B cell (primary cell): ENCODE measurements at regions not wholly inside any gene's neighbourhood (a gene's known extent, or its start where the extent isn't known, plus 50 kb on each side); places are given as distances from the start of the nearest gene placed in this dataset.

Source experiments
- ATAC-seq: fragments of 200-7000 bp; cut with Tn5 transposase; one replicate; pipeline ENCODE4 v1.10.0; 2021; ENCODE audit warnings: low read depth, mild to moderate bottlenecking, moderate number of reproducible peaks, moderate library complexity
- CTCF ChIA-PET: fragments of 350-600 bp; sonication (Branson Sonifier 250); formaldehyde crosslinking; loops from one replicate; lab custom pipeline; 2021; ENCODE audit warnings: antibody characterized with exemption, inconsistent platforms; lab: Charles Lee
- POLR2A ChIA-PET: fragments of 350-600 bp; sonication (Branson Sonifier 250); formaldehyde crosslinking; loops from one replicate; lab custom pipeline; 2021; ENCODE audit warnings: antibody characterized with exemption; lab: Charles Lee
- DNase-seq: peaks from one replicate; pipeline ENCODE4 v3.0.0; 2013
- H2AFZ ChIP-seq: 2 replicates; pipeline ENCODE4 v1.6.1; 2012; ENCODE audit warnings: mild to moderate bottlenecking, low read depth, low read length; ENCODE audit not compliant: insufficient read depth, poor library complexity, severe bottlenecking
- H3K27ac ChIP-seq, 2 donors: 1 replicate in 1 of 2; 2 replicates in 1 of 2; pipeline ENCODE4 v1.5.1; 2012 to 2013; ENCODE audit warnings: low read length in 2 of 2, mild to moderate bottlenecking in 2 of 2, moderate library complexity in 1 of 2
- H3K27me3 ChIP-seq, 4 experiments: fragments of 200-600 bp in 1 of 4; sonication (generic) in 1 of 4; replicated peaks in 1 of 4; 1 replicate in 2 of 4; 2 replicates in 2 of 4; pipeline versions ENCODE4 v1.6.1 to v1.7.0; 2013 to 2016; ENCODE audit warnings: low read length in 3 of 4, mild to moderate bottlenecking in 2 of 4, mixed read lengths in 1 of 4, moderate library complexity in 1 of 4; ENCODE audit not compliant: insufficient read depth in 4 of 4, control insufficient read depth in 3 of 4; ENCODE audit errors: control extremely low read depth in 1 of 4
- H3K36me3 ChIP-seq, 2 experiments: replicated peaks in 1 of 2; 1 replicate in 1 of 2; 2 replicates in 1 of 2; pipeline versions ENCODE4 v1.6.1 to v1.7.1; 2013; ENCODE audit warnings: low read length in 1 of 2; ENCODE audit not compliant: insufficient read depth in 2 of 2, control insufficient read depth in 1 of 2; ENCODE audit errors: control extremely low read depth in 1 of 2, extremely low read depth in 1 of 2
- H3K4me1 ChIP-seq, 2 donors: fragments of 200-600 bp in 1 of 2; sonication (generic) in 1 of 2; 1 replicate in 1 of 2; 2 replicates in 1 of 2; pipeline versions ENCODE4 v1.5.1 to v1.6.1; 2013 to 2017; ENCODE audit warnings: low read length in 2 of 2; ENCODE audit not compliant: control insufficient read depth in 2 of 2, insufficient read depth in 2 of 2
- H3K4me2 ChIP-seq: replicated peaks from 2 replicates; pipeline ENCODE3; 2012; ENCODE audit warnings: mild to moderate bottlenecking, low read depth, low read length; ENCODE audit not compliant: poor library complexity, severe bottlenecking
- H3K4me3 ChIP-seq, 5 experiments: fragments of 200-600 bp in 1 of 5; sonication (generic) in 1 of 5; 1 replicate in 3 of 5; 2 replicates in 2 of 5; pipeline versions ENCODE4 v1.5.1 to v1.7.0; 2011 to 2016; ENCODE audit warnings: low read length in 4 of 5, mild to moderate bottlenecking in 4 of 5, low read depth in 2 of 5, control low read depth in 1 of 5, moderate library complexity in 1 of 5; ENCODE audit not compliant: insufficient read depth in 1 of 5; ENCODE audit errors: control extremely low read depth in 1 of 5, extremely low read depth in 1 of 5
- H3K79me2 ChIP-seq: fragments of 200-600 bp; sonication (generic); one replicate; pipeline ENCODE4 v1.6.0; 2016; ENCODE audit warnings: low read length; ENCODE audit not compliant: control insufficient read depth, insufficient read depth
- H3K9ac ChIP-seq: fragments of 200-600 bp; sonication (generic); 2 replicates; pipeline ENCODE4 v1.6.1; 2017; ENCODE audit warnings: mild to moderate bottlenecking, low read length, moderate library complexity
- H3K9me3 ChIP-seq, 3 donors: one replicate each; pipeline versions ENCODE4 v1.6.1 to v1.7.1; 2013; ENCODE audit warnings: low read length in 2 of 3; ENCODE audit not compliant: control insufficient read depth in 2 of 3, insufficient read depth in 1 of 3; ENCODE audit errors: control extremely low read depth in 1 of 3
- H4K20me1 ChIP-seq: 2 replicates; pipeline ENCODE4 v1.6.0; 2012; ENCODE audit warnings: mild to moderate bottlenecking, low read length; ENCODE audit not compliant: insufficient read depth, control insufficient read depth, poor library complexity, severe bottlenecking
- H3K27ac Mint-ChIP-seq: one replicate; pipeline ENCODE4 v1.8.0; 2021; ENCODE audit warnings: mixed read lengths
- H3K27me3 Mint-ChIP-seq: one replicate; pipeline ENCODE4 v1.8.0; 2021; ENCODE audit warnings: mixed read lengths
- H3K4me1 Mint-ChIP-seq: one replicate; pipeline ENCODE4 v1.8.0; 2021; ENCODE audit warnings: mixed read lengths
- H3K4me3 Mint-ChIP-seq: one replicate; pipeline ENCODE4 v1.8.0; 2021; ENCODE audit warnings: mixed read lengths
- H3K9me3 Mint-ChIP-seq: one replicate; pipeline ENCODE4 v1.8.0; 2022; ENCODE audit warnings: mixed read lengths; ENCODE audit not compliant: insufficient read depth
- CTCF ChIP-seq: fragments of 200-600 bp; IDR thresholded peaks from one replicate; pipeline ENCODE4 v1.8.0; 2022; ENCODE audit warnings: antibody characterized with exemption, mild to moderate bottlenecking
- EZH2 ChIP-seq: IDR thresholded peaks from 2 replicates; pipeline ENCODE4 v1.6.1; 2012; ENCODE audit warnings: borderline replicate concordance, low read depth, mild to moderate bottlenecking, moderate library complexity, low read length; ENCODE audit not compliant: insufficient read depth, poor library complexity, severe bottlenecking
- WGBS: methylation state at CpG from one replicate; pipeline ENCODE4 v1.1.5; 2013; ENCODE audit warnings: missing lambda C conversion rate; ENCODE audit not compliant: insufficient coverage; 5-methylcytosine and 5-hydroxymethylcytosine counted together
- intact Hi-C: fragments of 100-400 bp; cut with micrococcal nuclease; formaldehyde crosslinking; loops from one replicate; pipeline ENCODE4 v1.10.0; 2022

GRCh38 chr3:176302271-176302670 is 895.0 kb downstream of the TBL1XR1 start:
- Mint-ChIP-seq H3K4me1 (no peaks in the 10 kb centered on the region), H3K27ac (no peak overlapping the region), H3K27me3 (no peaks in the 10 kb centered on the region), H3K9me3 (no peaks in the 10 kb centered on the region), H3K4me3 (no peak overlapping the region)
- ChIA-PET CTCF (no interaction called here), POLR2A (no interaction called here)
- intact Hi-C loops: no loop called here
- Histone ChIP-seq H3K4me2 (no peak overlapping the region), H3K27ac (no peak overlapping the region), H3K4me1 (no peaks in the 10 kb centered on the region), H4K20me1 (no peaks in the 10 kb centered on the region), H3K36me3 (no peaks in the 10 kb centered on the region), H3K9ac (no peak overlapping the region), H2AFZ (no peak overlapping the region), H3K9me3 (no peaks in the 10 kb centered on the region), H3K4me3 (no peak overlapping the region), H3K27me3 (no peaks in the 10 kb centered on the region), H3K79me2 (no peaks in the 10 kb centered on the region)
- ATAC-seq: no peak
- WGBS: 100% methylated on average over 1 of the region's 2 CpGs
- TF ChIP-seq EZH2 (no peak), CTCF (no peak)
- no peak for DNase-seq

- DNase-seq (no peak), ATAC-seq (no peak)
- Histone ChIP-seq H3K4me1 (no peaks in the 10 kb centered on the region), H3K27me3 (no peaks in the 10 kb centered on the region), H3K9me3 (no peaks in the 10 kb centered on the region), H3K4me3 (no peak overlapping the region), H3K36me3 (no peaks in the 10 kb centered on the region), H3K9ac (no peak overlapping the region), H3K79me2 (no peaks in the 10 kb centered on the region), H3K27ac (no peak overlapping the region), H3K4me2 (no peak overlapping the region), H2AFZ (no peak overlapping the region), H4K20me1 (no peaks in the 10 kb centered on the region)
- no CpG with 5 or more reads among the region's 1 CpG for WGBS
- intact Hi-C loops: no loop called here
- Mint-ChIP-seq H3K4me3 (no peak overlapping the region), H3K27ac (no peak overlapping the region), H3K9me3 (no peaks in the 10 kb centered on the region), H3K27me3 (no peaks in the 10 kb centered on the region), H3K4me1 (no peaks in the 10 kb centered on the region)
- ChIA-PET CTCF (no interaction called here), POLR2A (no interaction called here)
- no peak for TF ChIP-seq CTCF
- no peak for TF ChIP-seq EZH2
Measured at GRCh38 chr3:176296066-176296597, 901.1 kb downstream of the TBL1XR1 start.
